Trophoblast cell (in vitro differentiated cells and primary cell): ENCODE measurements at regions not wholly inside any gene's neighbourhood (a gene's known extent, or its start where the extent isn't known, plus 50 kb on each side); places are given as distances from the start of the nearest gene placed in this dataset.

Source experiments
- DNase-seq, 2 donors: peaks; one replicate each; pipeline ENCODE4 v3.0.0-alpha.2; 2016
- H2AFZ ChIP-seq: 2 replicates; pipeline ENCODE4 v1.6.1; 2013; ENCODE audit warnings: low read length, moderate library complexity, mild to moderate bottlenecking; ENCODE audit not compliant: insufficient read depth, poor library complexity
- H2AK5ac ChIP-seq: 2 replicates; pipeline ENCODE4 v1.6.1; 2013; ENCODE audit warnings: mild to moderate bottlenecking, low read length
- H2BK120ac ChIP-seq: 2 replicates; pipeline ENCODE4 v1.6.1; 2013; ENCODE audit warnings: low read length, mild to moderate bottlenecking, moderate library complexity; ENCODE audit not compliant: insufficient read depth, poor library complexity
- H2BK12ac ChIP-seq: 2 replicates; pipeline ENCODE4 v1.6.1; 2013; ENCODE audit warnings: mild to moderate bottlenecking, low read length, moderate library complexity
- H2BK5ac ChIP-seq: 2 replicates; pipeline ENCODE4 v1.6.1; 2013; ENCODE audit warnings: low read length, low read depth, moderate library complexity, mild to moderate bottlenecking; ENCODE audit not compliant: poor library complexity
- H3K14ac ChIP-seq: 2 replicates; pipeline ENCODE4 v1.6.1; 2013; ENCODE audit warnings: mild to moderate bottlenecking, low read length
- H3K18ac ChIP-seq: 2 replicates; pipeline ENCODE4 v1.6.1; 2013; ENCODE audit warnings: mild to moderate bottlenecking, low read length
- H3K23ac ChIP-seq: 2 replicates; pipeline ENCODE4 v1.6.1; 2013; ENCODE audit warnings: low read length
- H3K27ac ChIP-seq: 2 replicates; pipeline ENCODE4 v1.5.1; 2013; ENCODE audit warnings: low read depth, mild to moderate bottlenecking, inconsistent platforms, low read length, moderate library complexity
- H3K27me3 ChIP-seq: 2 replicates; pipeline ENCODE4 v1.6.1; 2013; ENCODE audit warnings: inconsistent platforms, mild to moderate bottlenecking, low read length, moderate library complexity; ENCODE audit not compliant: insufficient read depth
- H3K36me3 ChIP-seq, 2 experiments: 1 replicate in 1 of 2; 2 replicates in 1 of 2; pipeline ENCODE4 v1.6.1; 2013; ENCODE audit warnings: low read length in 2 of 2, mild to moderate bottlenecking in 2 of 2, moderate library complexity in 1 of 2; ENCODE audit not compliant: insufficient read depth in 2 of 2, control insufficient read depth in 1 of 2
- H3K4ac ChIP-seq: 2 replicates; pipeline ENCODE4 v1.6.1; 2013; ENCODE audit warnings: low read depth, mild to moderate bottlenecking, low read length, moderate library complexity
- H3K4me1 ChIP-seq, 2 experiments: 1 replicate in 1 of 2; 2 replicates in 1 of 2; pipeline ENCODE4 v1.6.1; 2013; ENCODE audit warnings: low read length in 2 of 2, mild to moderate bottlenecking in 2 of 2, moderate library complexity in 1 of 2; ENCODE audit not compliant: insufficient read depth in 2 of 2, control insufficient read depth in 1 of 2
- H3K4me2 ChIP-seq: 2 replicates; pipeline ENCODE4 v1.6.1; 2013; ENCODE audit warnings: inconsistent platforms, mild to moderate bottlenecking, low read length, moderate library complexity
- H3K4me3 ChIP-seq: 2 replicates; pipeline ENCODE4 v1.5.1; 2013; ENCODE audit warnings: mild to moderate bottlenecking, low read depth, low read length, inconsistent platforms
- H3K79me1 ChIP-seq: one replicate; pipeline ENCODE4 v1.6.1; 2013; ENCODE audit warnings: low read length
- H3K79me2 ChIP-seq: 2 replicates; pipeline ENCODE4 v1.6.1; 2013; ENCODE audit warnings: low read length, mild to moderate bottlenecking; ENCODE audit not compliant: control insufficient read depth, insufficient read depth, poor library complexity
- H3K9ac ChIP-seq: 2 replicates; pipeline ENCODE4 v1.6.1; 2013; ENCODE audit warnings: mild to moderate bottlenecking, low read length
- H3K9me3 ChIP-seq: 2 replicates; pipeline ENCODE4 v1.6.1; 2013; ENCODE audit warnings: low read depth, mild to moderate bottlenecking, control low read depth, inconsistent platforms, low read length; ENCODE audit not compliant: insufficient read depth
- H4K12ac ChIP-seq: 2 replicates; pipeline ENCODE4 v1.6.1; 2013; ENCODE audit warnings: low read depth, mild to moderate bottlenecking, low read length, moderate library complexity
- H4K8ac ChIP-seq: 2 replicates; pipeline ENCODE4 v1.6.1; 2013; ENCODE audit warnings: low read depth, mild to moderate bottlenecking, low read length, moderate library complexity
- H4K91ac ChIP-seq: one replicate; pipeline ENCODE4 v1.6.1; 2013; ENCODE audit warnings: low read depth, mild to moderate bottlenecking, low read length, moderate library complexity
- WGBS: extraction: QIAGEN DNeasy Blood & Tissue Kit; methylation state at CpG from one replicate; pipeline ENCODE4 v1.1.7; 2013; ENCODE audit warnings: missing lambda C conversion rate; ENCODE audit not compliant: insufficient read length, insufficient coverage; ENCODE audit errors: extremely low coverage; 5-methylcytosine and 5-hydroxymethylcytosine counted together

DNA sequence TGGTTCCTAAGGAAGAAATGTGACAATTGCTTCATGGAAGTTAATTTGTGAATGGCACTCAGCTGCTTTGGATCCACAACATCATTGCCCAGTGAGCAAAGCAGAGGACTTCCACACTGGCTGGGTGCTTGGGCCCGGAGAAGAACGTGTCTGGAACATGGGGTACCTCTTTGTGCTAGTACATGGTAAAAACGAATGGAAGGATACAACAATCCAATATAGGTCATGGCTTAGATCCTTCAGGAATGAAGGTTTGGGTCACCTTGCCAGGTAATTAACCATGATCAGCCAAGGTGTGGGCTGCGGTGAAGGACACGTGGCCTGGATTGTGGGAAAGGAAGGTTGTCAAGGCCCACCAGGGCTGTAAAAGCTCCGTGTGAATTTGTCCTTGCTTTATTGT, 245.9 kb upstream of the HS6ST1 start:
- no peaks in the 10 kb centered on the region for H3K79me1 ChIP-seq
- H3K4ac ChIP-seq: no peak overlapping the region
- H3K4me3 ChIP-seq: no peak overlapping the region
- DNase-seq: no peak
- H4K12ac ChIP-seq: no peak overlapping the region
- no peak overlapping the region for H3K23ac ChIP-seq
- H2BK12ac ChIP-seq: no peak overlapping the region
- no peak overlapping the region for H3K27ac ChIP-seq
- H2AFZ ChIP-seq: no peak overlapping the region
- WGBS: no CpG with 5 or more reads among the region's 6 CpGs
- H4K8ac ChIP-seq: no peak overlapping the region
- no peak overlapping the region for H2BK120ac ChIP-seq
- no peaks in the 10 kb centered on the region for H3K36me3 ChIP-seq
- no peaks in the 10 kb centered on the region for H3K27me3 ChIP-seq
- H4K91ac ChIP-seq: no peak overlapping the region
- no peak overlapping the region for H3K4me2 ChIP-seq
- H2AK5ac ChIP-seq: no peak overlapping the region
- H3K4me1 ChIP-seq: no peaks in the 10 kb centered on the region
- H3K9me3 ChIP-seq: no peaks in the 10 kb centered on the region
- H3K18ac ChIP-seq: no peak overlapping the region
- no peak overlapping the region for H2BK5ac ChIP-seq
- no peak overlapping the region for H3K9ac ChIP-seq
- no peak overlapping the region for H3K14ac ChIP-seq
- H3K79me2 ChIP-seq: no peaks in the 10 kb centered on the region

DNA sequence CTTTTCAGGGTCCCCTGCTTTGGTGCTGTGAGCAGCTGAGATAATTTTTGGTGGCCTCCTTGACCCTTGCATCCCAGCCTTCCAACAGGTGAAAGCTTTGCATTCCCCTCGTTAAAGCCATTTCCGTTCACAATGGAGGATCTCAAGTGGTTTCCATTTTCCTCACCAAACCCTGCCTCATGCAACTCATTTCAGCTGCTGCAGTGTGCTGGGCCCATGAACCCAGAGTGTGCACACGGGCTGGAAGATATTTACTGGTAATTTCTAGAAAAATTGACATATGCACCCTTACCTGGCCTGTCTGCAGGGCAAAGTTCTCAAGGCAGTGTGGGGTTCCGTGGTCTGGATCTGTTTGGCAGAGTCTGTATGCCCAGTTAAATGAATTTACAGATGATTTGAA, 246.8 kb upstream of the HS6ST1 start:
- no CpG with 5 or more reads among the region's 4 CpGs for WGBS
- Histone ChIP-seq H3K14ac (no peak overlapping the region), H2AFZ (no peak overlapping the region), H3K27me3 (no peaks in the 10 kb centered on the region), H3K18ac (no peak overlapping the region), H3K9ac (no peak overlapping the region), H3K79me1 (no peaks in the 10 kb centered on the region), H2BK12ac (no peak overlapping the region), H3K79me2 (no peaks in the 10 kb centered on the region), H4K8ac (no peak overlapping the region), H2AK5ac (no peak overlapping the region), H4K91ac (no peak overlapping the region), H2BK5ac (no peak overlapping the region), H3K9me3 (no peaks in the 10 kb centered on the region), H3K27ac (no peak overlapping the region), H3K4me1 (no peaks in the 10 kb centered on the region), H2BK120ac (no peak overlapping the region), H3K4me2 (no peak overlapping the region), H3K4me3 (no peak overlapping the region), H3K23ac (no peak overlapping the region), H3K4ac (no peak overlapping the region), H4K12ac (no peak overlapping the region), H3K36me3 (no peaks in the 10 kb centered on the region)
- DNase-seq: no peak

DNA sequence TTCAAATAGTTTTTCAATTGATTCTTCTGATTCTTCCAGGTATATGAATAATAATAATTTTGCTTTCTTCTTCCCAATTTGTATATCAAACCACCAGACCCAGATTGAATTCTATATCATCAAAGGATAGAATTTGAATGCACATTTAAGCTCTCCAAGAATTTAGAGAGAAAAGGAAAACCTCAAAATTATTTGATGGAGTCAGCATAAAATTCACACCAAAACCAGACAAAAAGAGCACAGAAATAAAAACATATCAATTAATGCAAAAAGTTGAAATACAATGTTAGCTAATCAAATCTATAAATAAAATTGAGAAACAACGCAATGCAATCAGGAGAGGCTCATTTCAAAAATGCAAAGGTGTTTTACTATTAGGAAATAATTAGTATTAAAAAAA, 248.0 kb upstream of the HS6ST1 start:
- no CpG with 5 or more reads among the region's 1 CpG for WGBS
- Histone ChIP-seq H3K4ac (no peak overlapping the region), H2BK5ac (no peak overlapping the region), H2AK5ac (no peak overlapping the region), H3K36me3 (no peaks in the 10 kb centered on the region), H3K4me3 (no peak overlapping the region), H3K4me2 (no peak overlapping the region), H3K4me1 (no peaks in the 10 kb centered on the region), H2BK12ac (no peak overlapping the region), H3K27ac (no peak overlapping the region), H4K8ac (no peak overlapping the region), H4K12ac (no peak overlapping the region), H3K9me3 (no peaks in the 10 kb centered on the region), H3K18ac (no peak overlapping the region), H3K14ac (no peak overlapping the region), H3K79me1 (no peaks in the 10 kb centered on the region), H2AFZ (no peak overlapping the region), H3K27me3 (no peaks in the 10 kb centered on the region), H3K9ac (no peak overlapping the region), H2BK120ac (no peak overlapping the region), H3K79me2 (no peaks in the 10 kb centered on the region), H3K23ac (no peak overlapping the region), H4K91ac (no peak overlapping the region)
- DNase-seq: no peak

DNA sequence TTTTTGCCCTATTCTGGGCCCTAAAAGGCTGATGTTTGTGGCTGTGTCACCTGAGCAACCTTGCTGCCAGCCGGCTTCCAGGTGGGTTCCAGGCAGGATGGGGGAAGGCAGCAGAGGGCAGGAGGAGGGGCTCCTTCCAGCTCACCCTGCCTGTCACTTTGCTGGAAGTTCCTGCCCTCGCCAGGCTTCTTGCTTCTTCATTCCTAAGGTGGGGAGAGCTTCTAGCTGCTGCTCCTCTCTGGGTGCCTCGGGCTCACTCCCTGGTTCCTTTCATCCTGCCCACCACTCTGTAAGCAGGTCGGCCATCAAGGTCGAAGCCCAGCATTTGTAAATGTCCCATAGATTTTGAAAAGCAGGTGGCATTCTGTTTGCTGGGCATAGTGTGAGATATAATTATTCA, 249.4 kb upstream of the HS6ST1 start:
- no peak overlapping the region for H4K8ac ChIP-seq
- H2BK12ac ChIP-seq: no peak overlapping the region
- H4K91ac ChIP-seq: no peak overlapping the region
- H3K9ac ChIP-seq: no peak overlapping the region
- no peak overlapping the region for H3K4me3 ChIP-seq
- H3K14ac ChIP-seq: no peak overlapping the region
- no peaks in the 10 kb centered on the region for H3K27me3 ChIP-seq
- DNase-seq: no peak
- H3K79me1 ChIP-seq: no peaks in the 10 kb centered on the region
- H2BK120ac ChIP-seq: no peak overlapping the region
- H3K18ac ChIP-seq: no peak overlapping the region
- no peak overlapping the region for H4K12ac ChIP-seq
- H3K4ac ChIP-seq: no peak overlapping the region
- no peaks in the 10 kb centered on the region for H3K36me3 ChIP-seq
- no peak overlapping the region for H2AFZ ChIP-seq
- no peaks in the 10 kb centered on the region for H3K79me2 ChIP-seq
- no peak overlapping the region for H2BK5ac ChIP-seq
- no CpG with 5 or more reads among the region's 5 CpGs for WGBS
- no peak overlapping the region for H2AK5ac ChIP-seq
- no peak overlapping the region for H3K23ac ChIP-seq
- H3K9me3 ChIP-seq: peaks cover under 1% of the 10 kb centered on the region
- H3K4me2 ChIP-seq: no peak overlapping the region
- H3K27ac ChIP-seq: no peak overlapping the region
- H3K4me1 ChIP-seq: no peaks in the 10 kb centered on the region
